ENCODE measurements at regions not wholly inside any gene's neighbourhood (a gene's known extent, or its start where the extent isn't known, plus 50 kb on each side); places are given as distances from the start of the nearest gene placed in this dataset.

- TF ChIP-seq CHD7 (IDR thresholded peaks at IDR 0.05; ENCODE audit: insufficient replicate concordance, low read length) (no peak), ATF2 (IDR thresholded peaks at IDR 0.05; ENCODE audit: low read length) (no peak), SP4 (IDR thresholded peaks at IDR 0.05; ENCODE audit: low read length) (no peak), POLR2A (IDR thresholded peaks at IDR 0.05; ENCODE audit: control extremely low read depth in 1 of 2, low read depth in 2 of 2, low read length in 2 of 2) (no peak)
Observed at GRCh38 chr1:200342511-200343311, 67.1 kb downstream of the ZNF281 start (continued).

Data from H1 (cell line).